GOT3 (cell line): ENCODE measurements at regions not wholly inside any gene's neighbourhood (a gene's known extent, or its start where the extent isn't known, plus 50 kb on each side); places are given as distances from the start of the nearest gene placed in this dataset.
"Not testable (repeated sequence)": the region's sequence is repeated elsewhere in the genome, so short reads cannot be mapped to it uniquely, and the experiment has no call there.

ENCODE experiments used
- DNase-seq: peaks from one replicate; lab custom pipeline; 2025; ENCODE audit warnings: mixed read lengths; lab: John Stamatoyannopoulos, UW

GRCh38 chr10:36872702-36873393 lies 252.6 kb upstream of the ANKRD30A start:
- DNase-seq, result no peak

DNA sequence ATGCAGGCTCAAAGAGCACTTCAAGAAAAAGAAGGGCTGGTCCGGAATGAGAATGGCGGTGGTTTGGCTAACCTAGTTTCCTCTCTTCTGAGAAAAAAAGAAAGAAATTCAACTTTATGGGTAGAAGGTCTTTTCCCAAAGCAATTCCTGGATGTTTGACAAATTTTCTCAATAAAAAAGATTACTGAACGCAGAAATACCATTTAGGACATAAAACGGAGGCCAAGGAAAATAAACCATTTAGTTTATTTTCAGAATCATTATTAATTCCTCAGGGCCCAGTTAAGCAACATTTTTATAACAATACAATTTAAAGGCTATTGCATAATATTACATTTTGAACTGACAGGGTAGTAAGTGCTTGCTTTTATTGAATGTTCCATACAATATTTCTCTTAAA lies 284.6 kb upstream of the ANKRD30A start:
- no peak for DNase-seq

DNA sequence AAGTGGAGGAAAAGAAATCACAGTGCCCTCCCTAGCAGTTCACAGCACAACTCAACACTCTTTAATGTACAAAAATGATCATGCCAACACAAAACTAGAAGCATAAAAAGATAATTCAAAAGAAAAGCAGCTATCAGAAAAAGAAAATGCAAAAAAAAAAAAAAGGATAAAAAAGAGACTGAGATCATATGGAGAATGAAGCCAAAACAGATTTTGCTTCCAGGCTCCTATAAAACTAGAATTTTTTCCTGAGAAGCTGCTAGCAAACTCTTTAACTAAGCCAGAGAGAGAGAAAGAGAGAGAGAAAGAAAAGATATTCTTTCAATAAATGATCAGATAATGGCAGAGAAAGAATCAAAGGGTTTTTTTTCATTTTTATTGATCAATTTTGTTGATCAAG lies 288.0 kb upstream of the ANKRD30A start:
- DNase-seq, result no peak

DNA sequence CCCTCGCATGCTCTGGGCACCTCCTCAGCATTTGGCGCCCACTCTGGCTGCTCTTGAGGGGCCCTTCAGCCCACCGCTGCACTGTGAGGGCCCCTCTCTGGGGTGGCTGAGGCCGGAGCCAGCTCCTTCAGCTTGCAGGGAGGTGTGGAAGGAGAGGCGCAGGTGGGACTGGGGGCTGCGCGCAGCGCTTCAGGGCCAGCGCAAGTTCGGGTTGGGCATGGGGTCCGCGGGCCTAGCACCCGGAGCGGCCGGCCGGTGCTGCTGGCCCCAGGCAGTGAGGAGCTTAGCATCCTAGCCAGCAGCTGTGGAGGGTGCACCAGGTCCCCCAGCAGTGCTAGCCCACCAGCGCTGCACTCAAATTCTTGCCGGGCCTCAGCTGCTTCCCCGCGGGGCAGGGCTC lies 305.6 kb upstream of the ANKRD30A start:
- DNase-seq, result no peak

DNA sequence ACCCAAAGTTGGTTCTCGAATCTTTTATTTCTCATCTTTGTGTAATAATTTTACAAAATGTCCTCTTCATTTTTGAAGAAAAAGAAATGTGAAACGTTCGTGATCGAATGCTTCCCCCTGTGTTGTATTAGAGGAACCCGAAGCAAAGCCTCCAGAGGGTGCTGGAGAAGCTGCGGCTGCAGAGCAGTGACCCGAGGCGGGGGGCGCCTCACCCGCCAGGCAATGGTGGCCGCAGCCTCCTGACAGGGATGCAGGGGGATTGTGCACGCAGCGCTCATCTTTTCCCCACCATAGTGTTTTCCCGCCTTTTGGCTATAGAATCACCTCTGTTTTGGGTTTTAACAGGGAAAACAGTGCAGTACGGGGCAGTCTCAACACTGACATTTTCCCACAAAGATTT lies 307.5 kb upstream of the ANKRD30A start:
- DNase-seq, result no peak

DNA sequence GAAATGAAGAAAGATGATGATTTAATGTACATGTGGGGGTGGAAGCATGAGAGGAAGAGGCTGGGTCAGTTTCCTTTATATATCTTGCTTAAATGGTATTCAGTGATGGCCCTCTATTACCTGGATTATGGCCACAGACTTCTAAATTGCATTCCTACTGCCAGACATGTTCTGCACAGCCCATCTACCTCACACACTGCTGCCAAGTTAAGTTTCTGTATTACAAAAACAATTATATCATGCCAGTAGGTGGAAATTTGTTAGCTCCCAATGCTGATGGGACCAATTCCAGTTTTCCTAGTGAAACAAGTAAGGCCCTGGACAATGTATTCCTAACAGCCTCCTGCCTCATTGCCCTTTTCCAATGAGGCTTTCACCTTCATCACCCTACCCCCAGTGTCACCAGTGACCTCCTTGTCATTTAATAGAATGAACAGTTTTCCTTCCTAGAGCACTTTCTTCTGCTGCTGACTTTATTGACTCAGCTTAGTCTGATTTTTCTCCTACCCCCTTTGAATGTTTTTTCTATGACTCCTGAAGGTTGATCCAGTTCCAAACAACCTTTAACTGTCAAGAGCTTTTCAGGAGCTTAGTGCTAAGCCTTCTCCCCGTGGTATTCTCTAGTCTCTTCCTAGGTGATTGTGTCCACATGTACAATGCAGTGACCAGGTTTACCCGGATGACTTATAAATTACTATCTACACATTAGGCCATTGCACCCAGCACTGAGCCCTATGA lies 316.6 kb upstream of the ANKRD30A start:
- DNase-seq, result no peak

GRCh38 chr10:36803229-36803628 lies 322.2 kb upstream of the ANKRD30A start:
- DNase-seq, result no peak

GRCh38 chr10:36802490-36803153 lies 322.8 kb upstream of the ANKRD30A start:
- no peak for DNase-seq

- no peak for DNase-seq
These were observed 323.7 kb upstream of the ANKRD30A start for GRCh38 chr10:36801660-36802059.

DNA sequence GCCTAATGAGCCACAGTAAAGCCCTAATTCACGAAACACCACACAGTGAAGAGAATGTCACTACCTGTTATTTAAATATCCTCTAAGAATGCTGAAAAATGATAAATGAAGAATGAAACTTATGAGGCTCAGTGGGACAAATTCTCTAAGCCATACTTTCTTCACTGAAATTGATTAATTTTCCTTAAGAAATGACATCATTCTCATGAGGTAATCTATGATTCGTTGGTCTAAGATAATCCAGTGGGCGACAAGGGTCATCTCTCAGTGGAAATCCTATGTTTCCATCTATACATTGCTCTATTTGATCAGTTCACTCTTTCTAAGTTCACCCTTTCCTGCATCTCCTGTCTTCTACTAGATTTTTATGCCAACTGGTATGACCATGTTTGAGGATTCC lies 330.4 kb upstream of the ANKRD30A start:
- no peak for DNase-seq

DNA sequence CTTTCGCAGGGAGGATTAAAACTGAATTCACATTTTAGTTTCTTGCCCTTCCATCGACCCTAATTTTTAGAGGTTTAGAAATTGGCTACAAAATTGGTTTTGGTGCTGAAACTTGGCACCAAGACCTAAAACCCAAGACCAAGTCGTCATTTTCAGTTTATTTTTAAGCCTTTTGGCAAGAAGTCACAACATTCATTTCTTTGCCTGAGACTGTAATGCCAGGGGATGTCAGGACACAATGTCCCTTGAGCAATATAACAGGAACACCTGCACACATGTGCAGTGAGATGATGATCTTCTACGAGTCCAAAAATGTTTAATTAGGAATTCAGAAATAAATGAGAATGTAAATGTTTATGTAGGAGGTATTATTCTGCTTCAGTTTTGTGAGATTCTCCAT lies 335.4 kb upstream of the ANKRD30A start:
- DNase-seq, result no peak

DNA sequence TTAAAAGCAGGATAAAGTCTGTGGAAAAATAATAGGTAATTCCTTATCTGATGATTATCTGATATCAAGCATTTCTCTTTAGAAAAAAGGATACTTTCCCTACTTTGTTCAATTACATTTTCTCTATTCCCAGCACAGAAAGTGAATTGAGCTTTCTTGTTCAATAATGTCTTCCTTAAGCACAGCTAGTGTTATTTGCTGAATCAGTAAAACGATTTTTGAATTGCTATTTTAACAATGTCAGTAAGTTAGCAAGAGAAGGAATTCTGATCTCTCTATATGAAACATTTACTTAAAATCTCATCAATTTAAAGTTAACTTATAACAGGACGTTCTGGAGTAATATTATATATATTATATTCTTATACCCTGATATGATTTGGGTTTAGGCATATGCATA lies 337.2 kb upstream of the ANKRD30A start:
- DNase-seq, result no peak

GRCh38 chr10:36783400-36783799 lies 342.0 kb upstream of the ANKRD30A start:
- no peak for DNase-seq

DNA sequence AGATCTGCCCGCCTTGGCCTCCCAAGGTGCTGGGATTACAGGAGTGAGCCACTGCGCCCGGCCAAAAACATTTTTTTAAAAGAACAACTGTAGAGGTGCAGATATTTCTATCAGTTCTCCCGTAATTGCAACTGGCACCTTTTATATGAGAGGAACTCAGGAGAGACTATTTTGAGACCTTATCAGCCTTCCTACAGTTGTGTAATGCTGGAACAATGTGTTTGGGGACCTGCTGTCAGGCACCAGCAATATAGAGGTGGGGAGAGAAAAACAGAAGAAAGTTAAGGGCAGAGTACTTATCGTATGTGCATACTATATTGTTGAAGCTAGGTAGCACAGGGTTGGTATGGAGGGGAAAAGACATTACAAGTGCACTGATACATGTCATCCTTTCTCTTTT lies 343.8 kb upstream of the ANKRD30A start:
- no peak for DNase-seq

GRCh38 chr10:36780158-36780557 lies 345.2 kb upstream of the ANKRD30A start:
- DNase-seq, result no peak

GRCh38 chr10:36779238-36779846 lies 346.1 kb upstream of the ANKRD30A start:
- DNase-seq, result no peak

- no peak for DNase-seq
These were observed 346.7 kb upstream of the ANKRD30A start for GRCh38 chr10:36778651-36779050.

- DNase-seq, result no peak
These were observed 351.7 kb upstream of the ANKRD30A start for GRCh38 chr10:36773652-36774051.

GRCh38 chr10:36771725-36772124 lies 353.7 kb upstream of the ANKRD30A start:
- DNase-seq, result no peak

GRCh38 chr10:36769741-36770140 lies 355.7 kb upstream of the ANKRD30A start:
- DNase-seq, result not testable (repeated sequence)

DNA sequence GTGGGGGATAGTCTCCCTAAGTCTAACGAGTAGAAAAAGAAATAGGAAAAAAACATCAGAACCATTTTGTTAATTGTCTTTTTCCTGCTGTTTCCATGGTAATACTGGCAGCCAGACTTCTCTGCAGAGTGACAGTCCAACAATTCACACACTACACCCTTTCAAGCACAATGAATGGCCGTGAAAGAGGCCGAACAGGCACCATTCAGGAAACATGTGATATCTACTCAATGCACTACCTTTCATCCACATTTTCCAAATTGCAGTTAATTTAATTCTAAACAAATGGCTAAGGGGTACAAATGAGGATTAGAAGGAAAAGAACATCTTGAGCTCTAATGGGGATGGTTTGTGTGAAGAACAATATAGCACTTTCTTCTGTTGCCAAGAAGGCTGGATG lies 358.5 kb upstream of the ANKRD30A start:
- no peak for DNase-seq

DNA sequence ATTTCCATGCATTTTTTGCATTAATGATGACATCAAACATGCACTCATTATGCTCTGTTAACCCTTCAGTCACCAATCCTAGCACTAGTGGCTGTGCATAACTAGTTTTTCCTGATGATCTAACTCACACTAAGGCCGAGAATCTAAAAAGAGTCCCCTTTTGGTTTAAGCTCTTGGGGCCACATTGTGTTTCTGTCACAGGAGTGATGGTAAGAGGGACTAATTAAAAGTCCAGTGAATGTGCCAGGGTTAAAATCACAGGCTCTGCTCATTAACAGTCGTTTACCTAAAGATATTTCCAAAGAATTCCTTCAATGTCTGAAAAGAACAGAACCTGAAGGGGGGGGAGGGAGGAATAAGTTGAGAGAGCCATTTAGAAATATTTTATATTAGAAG lies 359.0 kb upstream of the ANKRD30A start:
- DNase-seq, result no peak
